Loucy (cell line): ENCODE measurements at regions not wholly inside any gene's neighbourhood (a gene's known extent, or its start where the extent isn't known, plus 50 kb on each side); places are given as distances from the start of the nearest gene placed in this dataset.
"Not testable (repeated sequence)": the region's sequence is repeated elsewhere in the genome, so short reads cannot be mapped to it uniquely, and the experiment has no call there.

Experiments used
- H2AFZ ChIP-seq: fragments of 200-600 bp; sonication (generic); 2 replicates; pipeline ENCODE4 v1.6.0; 2016; ENCODE audit warnings: antibody characterized with exemption, mild to moderate bottlenecking, low read length, moderate library complexity
- H3F3A ChIP-seq: fragments of 200-600 bp; 2 replicates; pipeline ENCODE4 v1.6.0; 2016; ENCODE audit warnings: antibody characterized with exemption, low read depth, mild to moderate bottlenecking
- H3K27me3 ChIP-seq: fragments of 200-600 bp; sonication (generic); 2 replicates; pipeline ENCODE4 v1.6.1; 2014; ENCODE audit warnings: low read length, mild to moderate bottlenecking; ENCODE audit not compliant: insufficient read depth, poor library complexity, severe bottlenecking
- H3K36me3 ChIP-seq: fragments of 200-600 bp; sonication (generic); 2 replicates; pipeline ENCODE4 v1.6.1; 2016; ENCODE audit warnings: low read length; ENCODE audit not compliant: insufficient read depth
- H3K4me1 ChIP-seq: fragments of 200-600 bp; sonication (generic); 2 replicates; pipeline ENCODE4 v1.5.1; 2014; ENCODE audit warnings: low read length, mild to moderate bottlenecking; ENCODE audit not compliant: insufficient read depth, poor library complexity, severe bottlenecking
- H3K4me2 ChIP-seq: fragments of 200-600 bp; sonication (generic); 2 replicates; pipeline ENCODE4 v1.6.0; 2014; ENCODE audit warnings: antibody characterized with exemption, low read length, low read depth, mild to moderate bottlenecking; ENCODE audit not compliant: poor library complexity, severe bottlenecking
- H3K4me3 ChIP-seq: fragments of 200-600 bp; sonication (generic); 2 replicates; pipeline ENCODE4 v1.5.1; 2014; ENCODE audit warnings: low read length, mild to moderate bottlenecking, mixed read lengths; ENCODE audit not compliant: poor library complexity, severe bottlenecking
- H3K79me2 ChIP-seq: fragments of 200-600 bp; sonication (generic); 2 replicates; pipeline ENCODE4 v1.6.1; 2014; ENCODE audit warnings: low read length; ENCODE audit not compliant: insufficient read depth
- H3K9ac ChIP-seq: fragments of 200-600 bp; sonication (generic); 2 replicates; pipeline ENCODE4 v1.6.0; 2014; ENCODE audit warnings: mild to moderate bottlenecking, low read depth, low read length, moderate library complexity; ENCODE audit not compliant: poor library complexity, severe bottlenecking
- H3K9me2 ChIP-seq: fragments of 200-600 bp; sonication (generic); replicated peaks from 2 replicates; pipeline ENCODE4 v1.6.1; 2016; ENCODE audit warnings: low read depth, low read length, mixed read lengths
- H3K9me3 ChIP-seq: fragments of 200-600 bp; sonication (generic); 2 replicates; pipeline ENCODE4 v1.6.1; 2014; ENCODE audit warnings: mild to moderate bottlenecking, antibody characterized with exemption, low read length, low read depth; ENCODE audit not compliant: insufficient read depth
- H4K20me1 ChIP-seq: fragments of 200-600 bp; sonication (generic); 2 replicates; pipeline ENCODE4 v1.6.0; 2014; ENCODE audit warnings: antibody characterized with exemption, low read length, mild to moderate bottlenecking; ENCODE audit not compliant: insufficient read depth, poor library complexity, severe bottlenecking

DNA sequence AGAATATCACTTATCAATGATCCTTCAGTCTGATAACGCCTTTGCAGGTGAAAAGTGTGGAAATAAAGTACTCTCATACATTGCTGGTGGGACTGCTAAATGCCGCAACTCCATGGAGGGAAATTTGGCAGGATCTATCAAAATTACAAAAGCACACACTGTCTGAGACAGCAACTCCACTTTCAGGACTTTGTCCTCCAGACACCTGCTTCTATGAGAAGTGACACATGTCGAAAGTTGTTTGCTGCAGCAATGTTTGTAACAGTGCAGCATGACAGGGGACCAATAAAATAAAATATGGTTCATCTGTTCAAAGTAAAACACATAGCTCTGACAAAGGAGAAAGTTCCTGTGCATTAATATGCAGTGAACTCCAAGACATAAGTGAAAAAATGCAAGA, 76.2 kb upstream of the PDPR start:
- H3K4me3 ChIP-seq, H2AFZ ChIP-seq, H3K9me2 ChIP-seq, H3K9ac ChIP-seq, H4K20me1 ChIP-seq, H3K79me2 ChIP-seq, H3F3A ChIP-seq, H3K4me1 ChIP-seq, H3K4me2 ChIP-seq, H3K9me3 ChIP-seq, H3K27me3 ChIP-seq: not testable (repeated sequence)
- peaks cover 21% of the 10 kb centered on the region; the same call in 1 of the 2 replicates for H3K36me3 ChIP-seq

DNA sequence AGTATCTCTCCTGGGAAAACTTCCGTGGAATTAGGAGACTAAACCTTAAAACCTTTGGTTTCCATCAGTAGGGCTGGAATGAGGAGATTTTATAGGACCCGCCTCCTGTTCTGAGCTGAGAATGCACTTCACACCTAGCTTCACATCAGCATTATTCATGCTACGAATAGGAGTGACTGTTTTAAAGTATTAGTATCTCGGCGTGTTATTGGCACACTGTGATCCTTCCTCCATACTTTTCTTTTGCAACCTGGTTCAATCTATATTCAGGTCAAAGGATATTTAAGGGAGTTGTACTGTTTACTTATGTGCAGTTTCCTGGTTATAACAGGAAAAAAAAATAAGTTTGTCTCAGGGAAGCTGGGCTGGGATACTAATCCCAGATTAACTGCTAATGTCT, 73.6 kb upstream of the PDPR start:
- not testable (repeated sequence) for H3K4me1 ChIP-seq, H3K9me3 ChIP-seq, H2AFZ ChIP-seq, H3F3A ChIP-seq, H3K79me2 ChIP-seq, H3K4me3 ChIP-seq, H3K4me2 ChIP-seq, H3K9me2 ChIP-seq, H3K27me3 ChIP-seq, H3K9ac ChIP-seq, H4K20me1 ChIP-seq
- H3K36me3 ChIP-seq = peaks cover 15% of the 10 kb centered on the region; the same call in 1 of the 2 replicates

GRCh38 chr16:70043538-70044067, 70.5 kb upstream of the PDPR start:
- H3K4me2 ChIP-seq, H3K79me2 ChIP-seq, H3K9me3 ChIP-seq, H3K27me3 ChIP-seq, H3K4me1 ChIP-seq, H3K9ac ChIP-seq, H3F3A ChIP-seq, H4K20me1 ChIP-seq, H3K36me3 ChIP-seq, H3K4me3 ChIP-seq, H3K9me2 ChIP-seq, H2AFZ ChIP-seq: not testable (repeated sequence)

- not testable (repeated sequence) for H3K4me1 ChIP-seq, H3K9me3 ChIP-seq, H3F3A ChIP-seq, H3K79me2 ChIP-seq, H3K9me2 ChIP-seq, H3K4me3 ChIP-seq, H3K27me3 ChIP-seq, H3K36me3 ChIP-seq, H3K4me2 ChIP-seq, H4K20me1 ChIP-seq, H3K9ac ChIP-seq, H2AFZ ChIP-seq
These were observed 67.6 kb upstream of the PDPR start for GRCh38 chr16:70046560-70046959.

- H2AFZ ChIP-seq, H3K27me3 ChIP-seq, H3K9me2 ChIP-seq: not testable (repeated sequence)
These were observed 66.0 kb upstream of the PDPR start for GRCh38 chr16:70048083-70048482.

DNA sequence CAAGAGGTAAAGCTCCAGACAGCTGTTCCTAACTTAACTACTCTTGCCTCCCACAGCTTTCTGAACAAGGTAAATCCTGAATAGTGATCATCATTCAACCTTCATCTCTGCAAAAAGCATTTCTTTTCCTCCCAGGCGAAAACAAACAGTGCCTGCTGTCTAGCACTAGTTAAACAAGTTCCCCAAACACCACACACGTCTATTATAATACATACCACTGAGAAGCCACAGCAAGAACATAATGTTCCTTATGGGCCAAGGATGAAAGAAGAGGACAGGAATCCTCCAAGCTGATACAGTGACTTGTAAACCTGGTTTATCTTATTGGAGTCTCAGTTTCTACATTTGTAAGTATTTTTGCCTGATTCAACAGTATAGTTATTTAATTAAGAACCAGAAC, 56.1 kb upstream of the PDPR start:
- H3K4me1 ChIP-seq, H3K79me2 ChIP-seq, H4K20me1 ChIP-seq, H3F3A ChIP-seq, H2AFZ ChIP-seq, H3K36me3 ChIP-seq, H3K4me2 ChIP-seq, H3K4me3 ChIP-seq, H3K27me3 ChIP-seq, H3K9me3 ChIP-seq, H3K9me2 ChIP-seq, H3K9ac ChIP-seq: not testable (repeated sequence)

More at GRCh38 chr16:70048083-70048482, 66.0 kb upstream of the PDPR start:
- not testable (repeated sequence) for H3K4me3 ChIP-seq, H3K4me1 ChIP-seq, H3K9me3 ChIP-seq, H3K9ac ChIP-seq, H4K20me1 ChIP-seq, H3K4me2 ChIP-seq, H3K79me2 ChIP-seq, H3F3A ChIP-seq, H3K36me3 ChIP-seq

- H3K9me3 ChIP-seq, H3K4me1 ChIP-seq, H3K4me3 ChIP-seq, H2AFZ ChIP-seq, H3K4me2 ChIP-seq, H3K36me3 ChIP-seq, H3K9ac ChIP-seq, H4K20me1 ChIP-seq, H3K27me3 ChIP-seq, H3K9me2 ChIP-seq, H3K79me2 ChIP-seq, H3F3A ChIP-seq: not testable (repeated sequence)
These were observed 54.7 kb upstream of the PDPR start for GRCh38 chr16:70059429-70059828.
